PC-3 (cell line): ENCODE measurements at regions not wholly inside any gene's neighbourhood (a gene's known extent, or its start where the extent isn't known, plus 50 kb on each side); places are given as distances from the start of the nearest gene placed in this dataset.

ENCODE experiments used
- ATAC-seq: fragments of 200-7000 bp; cut with Tn5 transposase; 2 replicates; pipeline ENCODE4 v1.9.1; 2020; ENCODE audit warnings: mild to moderate bottlenecking, moderate library complexity
- BruUV-seq: library from RNA; stranded (reverse); fragments of 400-500 nt; replicated peaks from 2 replicates; lab custom pipeline; 2021; lab: Mats Ljungman, UMichigan
- CTCF ChIA-PET: fragments of 300-600 bp; sonication (Branson Sonifier 250); formaldehyde crosslinking; loops from one replicate; lab custom pipeline; 2022; ENCODE audit warnings: antibody characterized with exemption; lab: Charles Lee
- POLR2A ChIA-PET: fragments of 300-600 bp; sonication (Branson Sonifier 250); formaldehyde crosslinking; loops from one replicate; lab custom pipeline; 2022; ENCODE audit warnings: antibody characterized with exemption; ENCODE audit not compliant: unreplicated experiment; lab: Charles Lee
- DNase-seq: peaks from one replicate; pipeline ENCODE4 v3.0.0-alpha.2; 2015
- H2AFZ ChIP-seq: fragments of 300-600 bp; sonication (generic); 2 replicates; pipeline ENCODE4 v1.6.0; 2016; ENCODE audit warnings: antibody characterized with exemption, low read length
- H3F3A ChIP-seq: fragments of 300-600 bp; sonication (generic); one replicate; pipeline ENCODE4 v1.6.0; 2017; ENCODE audit warnings: antibody characterized with exemption, low read length, control low read depth, mild to moderate bottlenecking; ENCODE audit not compliant: unreplicated experiment
- H3K27ac ChIP-seq: fragments of 300-600 bp; sonication (generic); 2 replicates; pipeline ENCODE4 v1.5.1; 2016; ENCODE audit warnings: mild to moderate bottlenecking, low read length
- H3K27me3 ChIP-seq: fragments of 300-600 bp; sonication (generic); 2 replicates; pipeline ENCODE4 v1.6.1; 2016; ENCODE audit warnings: low read length, mixed read lengths
- H3K36me3 ChIP-seq: fragments of 300-600 bp; sonication (generic); 2 replicates; pipeline ENCODE4 v1.6.1; 2016; ENCODE audit warnings: low read depth, mixed run types, low read length, mixed read lengths
- H3K4me1 ChIP-seq: fragments of 300-600 bp; sonication (generic); 2 replicates; pipeline ENCODE4 v1.5.1; 2016; ENCODE audit warnings: low read length; ENCODE audit not compliant: insufficient read depth
- H3K4me2 ChIP-seq: fragments of 300-600 bp; sonication (generic); 2 replicates; pipeline ENCODE4 v1.6.0; 2016; ENCODE audit warnings: low read length
- H3K4me3 ChIP-seq: fragments of 300-600 bp; sonication (generic); 2 replicates; pipeline ENCODE4 v1.5.1; 2016; ENCODE audit warnings: mild to moderate bottlenecking, low read length, mixed read lengths
- H3K79me2 ChIP-seq: fragments of 300-600 bp; sonication (generic); 2 replicates; pipeline ENCODE4 v1.6.1; 2017; ENCODE audit warnings: low read length, mixed read lengths
- H3K9ac ChIP-seq: fragments of 300-600 bp; sonication (generic); 2 replicates; pipeline ENCODE4 v1.6.0; 2016; ENCODE audit warnings: mild to moderate bottlenecking, low read length
- H3K9me2 ChIP-seq: fragments of 300-600 bp; sonication (generic); replicated peaks from 2 replicates; pipeline ENCODE4 v1.6.1; 2016; ENCODE audit warnings: mixed run types, low read length, mixed read lengths
- H3K9me3 ChIP-seq: fragments of 300-600 bp; sonication (generic); 2 replicates; pipeline ENCODE4 v1.6.1; 2016; ENCODE audit warnings: low read length, mixed read lengths
- H4K20me1 ChIP-seq: fragments of 300-600 bp; sonication (generic); 2 replicates; pipeline ENCODE4 v1.6.1; 2016; ENCODE audit warnings: low read length, mixed read lengths
- CTCF ChIP-seq: fragments of 300-600 bp; sonication (generic); conservative IDR thresholded peaks from 2 replicates; pipeline ENCODE4 v1.5.1; 2017; ENCODE audit warnings: antibody characterized with exemption, low read depth, mild to moderate bottlenecking, low read length
- EZH2 ChIP-seq: fragments of 300-600 bp; sonication (generic); IDR thresholded peaks from one replicate; pipeline ENCODE4 v1.6.1; 2017; ENCODE audit warnings: antibody characterized with exemption, mild to moderate bottlenecking, low read length; ENCODE audit not compliant: unreplicated experiment
- EZH2phosphoT487 ChIP-seq: fragments of 300-600 bp; sonication (generic); IDR thresholded peaks from 2 replicates; pipeline ENCODE4 v1.6.1; 2018; ENCODE audit warnings: mild to moderate bottlenecking, antibody characterized with exemption, low read length, borderline replicate concordance
- intact Hi-C: fragments of 100-400 bp; cut with micrococcal nuclease; formaldehyde crosslinking; loops from 2 replicates; pipeline ENCODE4 v1.9.0; 2023

- no peak overlapping the region for H3K9ac ChIP-seq
- peak overlapping the region; percentile 66 for H3K4me2 ChIP-seq
- H3K36me3 ChIP-seq = no peaks in the 10 kb centered on the region
- peaks cover 5% of the 10 kb centered on the region for H3F3A ChIP-seq
- H3K9me3 ChIP-seq = no peaks in the 10 kb centered on the region
- H3K9me2 ChIP-seq = no peaks in the 10 kb centered on the region
- no peaks in the 10 kb centered on the region for H4K20me1 ChIP-seq
- no TSS peak for BruUV-seq
- no peak overlapping the region for H3K4me3 ChIP-seq
- intact Hi-C loops = loop anchor here (10.0 kb wide), 2 partner anchors 270 to 310 kb away; no protein-coding TSS in a partner anchor
- DNase-seq (peak; percentile 91), ATAC-seq (peak; percentile 86)
- H3K4me1 ChIP-seq = peaks cover 26% of the 10 kb centered on the region
- peak overlapping the region; percentile 41 for H3K27ac ChIP-seq
- no peak for TF ChIP-seq CTCF
- no peak for TF ChIP-seq EZH2
- TF ChIP-seq EZH2phosphoT487 = no peak
- H2AFZ ChIP-seq = 0 out of 2 replicates have a peak overlapping the region, but pooled peaks have one; percentile 14
- no peaks in the 10 kb centered on the region for H3K79me2 ChIP-seq
- no peaks in the 10 kb centered on the region for H3K27me3 ChIP-seq
- ChIA-PET POLR2A (no interaction called here), CTCF (no interaction called here)
These were observed 154.9 kb upstream of the EPHA5 start for GRCh38 chr4:65825116-65825753.

- no peak for ATAC-seq
- H3K4me2 ChIP-seq = no peak overlapping the region
- H3K27me3 ChIP-seq = no peaks in the 10 kb centered on the region
- TF ChIP-seq EZH2phosphoT487 = no peak
- no peak for TF ChIP-seq EZH2
- no peak for TF ChIP-seq CTCF
- ChIA-PET POLR2A (no interaction called here), CTCF (no interaction called here)
- H3F3A ChIP-seq = no peaks in the 10 kb centered on the region
- no peak for DNase-seq
- H3K79me2 ChIP-seq = no peaks in the 10 kb centered on the region
- H3K4me1 ChIP-seq = peaks cover 11% of the 10 kb centered on the region
- H2AFZ ChIP-seq = no peak overlapping the region
- H3K36me3 ChIP-seq = no peaks in the 10 kb centered on the region; the same call in 1 of the 2 replicates
- H3K9me3 ChIP-seq = 0 out of 2 replicates have a peak, but pooled peaks cover 13% of the 10 kb centered on the region
- no peaks in the 10 kb centered on the region for H4K20me1 ChIP-seq
- no peak overlapping the region for H3K4me3 ChIP-seq
- no TSS peak for BruUV-seq
- no peaks in the 10 kb centered on the region for H3K9me2 ChIP-seq
- H3K9ac ChIP-seq = no peak overlapping the region
- no peak overlapping the region for H3K27ac ChIP-seq
- intact Hi-C loops = no loop called here
These were observed 148.9 kb upstream of the EPHA5 start for GRCh38 chr4:65819192-65819591.

- Histone ChIP-seq H3K36me3 (no peaks in the 10 kb centered on the region), H3K9me3 (no peaks in the 10 kb centered on the region), H3K4me3 (no peak overlapping the region), H3K79me2 (no peaks in the 10 kb centered on the region), H3K27me3 (no peaks in the 10 kb centered on the region), H3K9me2 (no peaks in the 10 kb centered on the region), H3K4me1 (no peaks in the 10 kb centered on the region), H4K20me1 (no peaks in the 10 kb centered on the region), H3K4me2 (no peak overlapping the region), H2AFZ (no peak overlapping the region), H3K9ac (no peak overlapping the region), H3K27ac (no peak overlapping the region), H3F3A (no peaks in the 10 kb centered on the region)
- CTCF ChIA-PET = no interaction called here
- intact Hi-C loops = no loop called here
- POLR2A ChIA-PET = no interaction called here
- DNase-seq (no peak), ATAC-seq (no peak)
- no TSS peak for BruUV-seq
- no peak for TF ChIP-seq CTCF
- TF ChIP-seq EZH2 = no peak
- no peak for TF ChIP-seq EZH2phosphoT487
These were observed 135.6 kb upstream of the EPHA5 start for GRCh38 chr4:65805936-65806335.
